Transverse colon (tissue), 4 donors: ENCODE measurements at regions not wholly inside any gene's neighbourhood (a gene's known extent, or its start where the extent isn't known, plus 50 kb on each side); places are given as distances from the start of the nearest gene placed in this dataset.
"Not testable (repeated sequence)": the region's sequence is repeated elsewhere in the genome, so short reads cannot be mapped to it uniquely, and the experiment has no call there.

ENCODE experiments used
- DNase-seq: peaks from one replicate; pipeline ENCODE4 v3.0.0-alpha.2; 2019
- H3K27ac ChIP-seq, 4 donors: fragments of 200-600 bp; sonication (generic); 2 replicates each; pipeline ENCODE4 v1.5.1; 2016 to 2018; ENCODE audit warnings: inconsistent platforms in 4 of 4
- H3K27me3 ChIP-seq: fragments of 200-600 bp; sonication (generic); 2 replicates; pipeline ENCODE4 v1.5.1; 2017; ENCODE audit warnings: inconsistent platforms
- H3K36me3 ChIP-seq, 4 donors: fragments of 200-600 bp; sonication (generic); 2 replicates each; pipeline ENCODE4 v1.5.1; 2017 to 2019; ENCODE audit warnings: inconsistent platforms in 4 of 4
- H3K4me1 ChIP-seq, 4 donors: fragments of 200-600 bp; sonication (generic); 2 replicates each; pipeline ENCODE4 v1.5.1; 2017 to 2020; ENCODE audit warnings: inconsistent platforms in 4 of 4
- H3K4me3 ChIP-seq, 4 donors: fragments of 200-600 bp; sonication (generic); 1 replicate in 1 of 4; 2 replicates in 3 of 4; pipeline versions ENCODE4 v1.5.1 to v1.6.1; 2017 to 2019; ENCODE audit warnings: inconsistent platforms in 4 of 4
- H3K9me3 ChIP-seq, 2 donors: fragments of 200-600 bp; sonication (generic); 2 replicates each; pipeline ENCODE4 v1.5.1; 2017 to 2019; ENCODE audit warnings: inconsistent platforms in 2 of 2
- CTCF ChIP-seq, 5 experiments: fragments of 200-600 bp in 3 of 5; fragments of 450-650 bp in 2 of 5; sonication (generic) in 3 of 5; IDR thresholded peaks; 1 replicate in 2 of 5; 2 replicates in 3 of 5; pipeline ENCODE4 v1.5.1; 2016 to 2017; ENCODE audit warnings: antibody characterized with exemption in 5 of 5, inconsistent platforms in 3 of 5, mild to moderate bottlenecking in 2 of 5, moderate library complexity in 1 of 5
- EP300 ChIP-seq: sonication (generic); formaldehyde crosslinking; IDR thresholded peaks from one replicate; pipeline ENCODE4 v1.6.1; 2017; ENCODE audit warnings: antibody characterized with exemption, low read depth
- POLR2A ChIP-seq: fragments of 450-650 bp; IDR thresholded peaks from one replicate; pipeline ENCODE4 v1.6.1; 2016; ENCODE audit warnings: antibody characterized with exemption, mild to moderate bottlenecking, moderate library complexity
- POLR2AphosphoS5 ChIP-seq, 3 donors: sonication (generic); formaldehyde crosslinking; IDR thresholded peaks; one replicate each; pipeline ENCODE4 v1.6.1; 2016; ENCODE audit warnings: antibody characterized with exemption in 3 of 3
- WGBS, 2 donors: methylation state at CpG; one replicate each; pipeline ENCODE4 v1.1.5; 2018; ENCODE audit warnings: low coverage in 1 of 2; 5-methylcytosine and 5-hydroxymethylcytosine counted together
- in situ Hi-C, 4 donors: fragments of 200-750 bp; cut with MboI; loops; one replicate each; pipeline versions ENCODE4 v1.15.0 to v1.15.1; 2017; ENCODE audit warnings: low sequenced_read_pairs in 3 of 4, low pct_ligation_motif_present in 1 of 4, low pct_unique_long_range_greater_than_20kb in 1 of 4
- intact Hi-C: fragments of 100-400 bp; cut with DNase I; formaldehyde crosslinking; loops from one replicate; pipeline ENCODE4 v1.15.1; 2023; ENCODE audit warnings: low total_unique reads

GRCh38 chrY:19005579-19005978, 232.0 kb upstream of the HSFY2 start:
- Histone ChIP-seq H3K4me3 (no peak overlapping the region), H3K9me3 (no peaks in the 10 kb centered on the region), H3K4me1 (no peaks in the 10 kb centered on the region), H3K27me3 (no peaks in the 10 kb centered on the region), H3K36me3 (no peaks in the 10 kb centered on the region), H3K27ac (no peak overlapping the region)
- in situ Hi-C loops (no loop called here), intact Hi-C loops (no loop called here)
- no peak for DNase-seq
- WGBS, 2 donors: 20% methylated on average over 1 of the region's 7 CpGs; no CpG with 5 or more reads in 1 of the 2 donors
- no peak for TF ChIP-seq POLR2A
- no peak for TF ChIP-seq EP300
- TF ChIP-seq CTCF (IDR thresholded peaks at IDR 0.05): no peak
- no peak for TF ChIP-seq POLR2AphosphoS5 (IDR thresholded peaks at IDR 0.05)

GRCh38 chrY:18997635-18998240, 224.2 kb upstream of the HSFY2 start:
- intact Hi-C loops: no loop called here
- in situ Hi-C loops: loop anchor here in 1 of 4 donors (25.0 kb wide), 1 partner anchor 90 kb away; no protein-coding TSS in a partner anchor
- Histone ChIP-seq H3K4me3 (no peak overlapping the region), H3K36me3 (no peaks in the 10 kb centered on the region), H3K27ac (no peak overlapping the region), H3K9me3 (no peaks in the 10 kb centered on the region), H3K27me3 (no peaks in the 10 kb centered on the region), H3K4me1 (no peaks in the 10 kb centered on the region)
- WGBS, 2 donors: 82% methylated on average over 2 of the region's 2 CpGs; no CpG with 5 or more reads in 1 of the 2 donors
- DNase-seq: no peak
- TF ChIP-seq CTCF (IDR thresholded peaks at IDR 0.05) (no peak), POLR2AphosphoS5 (IDR thresholded peaks at IDR 0.05) (no peak), POLR2A (no peak), EP300 (no peak)

- Histone ChIP-seq H3K27ac (no peak overlapping the region), H3K4me3 (no peak overlapping the region), H3K4me1 (no peaks in the 10 kb centered on the region), H3K9me3 (no peaks in the 10 kb centered on the region), H3K36me3 (no peaks in the 10 kb centered on the region), H3K27me3 (no peaks in the 10 kb centered on the region)
- intact Hi-C loops (no loop called here), in situ Hi-C loops (loop anchor here in 1 of 4 donors (25.0 kb wide), 1 partner anchor 94 kb away; no protein-coding TSS in a partner anchor)
- whole genome bisulfite sequencing, 2 donors: 90% methylated on average over 2 of the region's 4 CpGs; no CpG with 5 or more reads in 1 of the 2 donors
- TF ChIP-seq POLR2AphosphoS5 (IDR thresholded peaks at IDR 0.05) (no peak), POLR2A (no peak), CTCF (IDR thresholded peaks at IDR 0.05) (no peak), EP300 (no peak)
- DNase-seq: no peak
Observed at GRCh38 chrY:18993480-18993879, 219.9 kb upstream of the HSFY2 start.

- no CpG with 5 or more reads among the region's 52 CpGs for WGBS, 2 donors
- intact Hi-C loops, H3K4me3 ChIP-seq, H3K27me3 ChIP-seq, DNase-seq, H3K9me3 ChIP-seq, H3K27ac ChIP-seq, H3K36me3 ChIP-seq, H3K4me1 ChIP-seq: not testable (repeated sequence)
- in situ Hi-C loops: loop anchor here in 1 of 4 donors (25.0 kb wide), 1 partner anchor 95 kb away; no protein-coding TSS in a partner anchor
Observed at GRCh38 chrY:18992684-18993083, 219.1 kb upstream of the HSFY2 start.

DNA sequence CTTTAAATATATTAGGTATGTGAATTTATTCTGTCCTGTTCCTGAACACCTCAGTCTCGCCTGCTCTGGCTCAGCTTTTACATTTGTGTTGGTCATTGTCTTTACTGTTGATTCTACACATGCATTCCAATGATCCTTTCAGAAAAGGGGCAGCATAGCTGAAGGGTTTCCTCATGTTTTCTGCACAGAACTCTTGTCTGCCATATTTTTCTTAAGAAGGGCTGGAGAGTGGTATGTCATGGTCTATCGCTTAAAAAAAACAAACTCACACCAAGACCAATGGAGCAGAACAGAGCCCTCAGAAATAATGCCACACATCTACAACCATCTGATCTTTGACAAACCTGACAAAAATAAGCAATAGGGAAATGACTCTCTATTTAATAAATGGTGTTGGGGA, 215.8 kb upstream of the HSFY2 start:
- WGBS, 2 donors: 58% methylated on average over 2 of the region's 2 CpGs; no CpG with 5 or more reads in 1 of the 2 donors
- in situ Hi-C loops (loop anchor here in 1 of 4 donors (25.0 kb wide), 1 partner anchor 98 kb away; no protein-coding TSS in a partner anchor), intact Hi-C loops (no loop called here)
- TF ChIP-seq POLR2AphosphoS5 (IDR thresholded peaks at IDR 0.05) (no peak), CTCF (IDR thresholded peaks at IDR 0.05) (no peak), EP300 (no peak), POLR2A (no peak)
- DNase-seq: no peak
- Histone ChIP-seq H3K27me3 (no peaks in the 10 kb centered on the region), H3K4me1 (no peaks in the 10 kb centered on the region), H3K36me3 (no peaks in the 10 kb centered on the region), H3K27ac (no peak overlapping the region), H3K4me3 (no peak overlapping the region), H3K9me3 (no peaks in the 10 kb centered on the region)
